NCI-H146 (cell line): ENCODE measurements at regions not wholly inside any gene's neighbourhood (a gene's known extent, or its start where the extent isn't known, plus 50 kb on each side); places are given as distances from the start of the nearest gene placed in this dataset.
"Not testable (repeated sequence)": the region's sequence is repeated elsewhere in the genome, so short reads cannot be mapped to it uniquely, and the experiment has no call there.

Experiments used
- DNase-seq: peaks from one replicate; lab custom pipeline; 2025; lab: John Stamatoyannopoulos, UW

- DNase-seq, result not testable (repeated sequence)
Measured at GRCh38 chr20:22734946-22735647, 150.7 kb upstream of the FOXA2 start.

- DNase-seq, result no peak
Measured at GRCh38 chr20:22740829-22741228, 156.5 kb upstream of the FOXA2 start.

- DNase-seq, result no peak
Measured at GRCh38 chr20:22744341-22745193, 160.2 kb upstream of the FOXA2 start.

GRCh38 chr20:22745194-22745500, 160.8 kb upstream of the FOXA2 start:
- DNase-seq, result no peak

GRCh38 chr20:22746957-22747356, 162.6 kb upstream of the FOXA2 start:
- no peak for DNase-seq

- DNase-seq, result no peak
Measured at GRCh38 chr20:22752324-22752723, 168.0 kb upstream of the FOXA2 start.

- no peak for DNase-seq
Measured at GRCh38 chr20:22757424-22758183, 173.2 kb upstream of the FOXA2 start.

GRCh38 chr20:22758815-22759214, 174.4 kb upstream of the FOXA2 start:
- no peak for DNase-seq

- DNase-seq, result no peak
Measured at GRCh38 chr20:22762576-22763256, 178.3 kb upstream of the FOXA2 start.

- DNase-seq, result no peak
Measured at GRCh38 chr20:22763257-22763906, 179.0 kb upstream of the FOXA2 start.

- DNase-seq, result no peak
Measured at GRCh38 chr20:22768266-22769178, 184.2 kb upstream of the FOXA2 start.

- no peak for DNase-seq
Measured at GRCh38 chr20:22770241-22770800, 185.9 kb upstream of the FOXA2 start.

GRCh38 chr20:22771706-22772105, 187.3 kb upstream of the FOXA2 start:
- DNase-seq, result no peak

GRCh38 chr20:22773344-22773743, 189.0 kb upstream of the FOXA2 start:
- no peak for DNase-seq

- DNase-seq, result no peak
Measured at GRCh38 chr20:22775256-22775655, 190.9 kb upstream of the FOXA2 start.

- DNase-seq, result no peak
Measured at GRCh38 chr20:22775671-22776139, 191.3 kb upstream of the FOXA2 start.

- no peak for DNase-seq
Measured at GRCh38 chr20:22776369-22776768, 192.0 kb upstream of the FOXA2 start.

GRCh38 chr20:22779878-22780277, 195.5 kb upstream of the FOXA2 start:
- DNase-seq, result no peak

GRCh38 chr20:22781869-22782268, 197.5 kb upstream of the FOXA2 start:
- no peak for DNase-seq

GRCh38 chr20:22789676-22790075, 205.3 kb upstream of the FOXA2 start:
- DNase-seq, result no peak
